Breast epithelium (tissue), 4 donors: ENCODE measurements at regions not wholly inside any gene's neighbourhood (a gene's known extent, or its start where the extent isn't known, plus 50 kb on each side); places are given as distances from the start of the nearest gene placed in this dataset.

ENCODE experiments used
- DNase-seq, 2 donors: peaks; one replicate each; pipeline ENCODE4 v3.0.0-alpha.2; 2019; ENCODE audit warnings: low spot score in 2 of 2
- H3K27ac ChIP-seq, 2 donors: fragments of 200-600 bp; sonication (generic) in 1 of 2; one replicate each; pipeline ENCODE4 v1.5.1; 2016 to 2019; ENCODE audit warnings: mild to moderate bottlenecking in 1 of 2
- H3K27me3 ChIP-seq, 2 donors: fragments of 200-600 bp; sonication (generic) in 1 of 2; one replicate each; pipeline versions ENCODE4 v1.5.1 to v1.6.0; 2017 to 2019; ENCODE audit warnings: control low read depth in 1 of 2, mild to moderate bottlenecking in 1 of 2
- H3K36me3 ChIP-seq: fragments of 200-600 bp; one replicate; pipeline ENCODE4 v1.5.1; 2019
- H3K4me1 ChIP-seq, 2 donors: fragments of 200-600 bp; sonication (generic); one replicate each; pipeline ENCODE4 v1.5.1; 2016 to 2019; ENCODE audit warnings: control low read depth in 1 of 2
- H3K4me3 ChIP-seq, 3 donors: fragments of 200-600 bp; sonication (generic); 1 replicate in 2 of 3; 2 replicates in 1 of 3; pipeline ENCODE4 v1.5.1; 2016 to 2019; ENCODE audit warnings: mild to moderate bottlenecking in 3 of 3, moderate library complexity in 2 of 3
- H3K9me3 ChIP-seq, 2 donors: fragments of 200-600 bp; sonication (generic) in 1 of 2; one replicate each; pipeline ENCODE4 v1.5.1; 2016 to 2019; ENCODE audit warnings: control low read depth in 1 of 2
- CTCF ChIP-seq, 3 donors: fragments of 450-650 bp; IDR thresholded peaks; one replicate each; pipeline ENCODE4 v1.5.1; 2016 to 2017; ENCODE audit warnings: antibody characterized with exemption in 3 of 3, mild to moderate bottlenecking in 3 of 3, moderate library complexity in 3 of 3
- POLR2A ChIP-seq: fragments of 450-650 bp; IDR thresholded peaks from one replicate; pipeline ENCODE4 v1.6.1; 2016; ENCODE audit warnings: antibody characterized with exemption, mild to moderate bottlenecking, moderate library complexity
- POLR2AphosphoS5 ChIP-seq, 3 donors: sonication (generic); formaldehyde crosslinking; IDR thresholded peaks; one replicate each; pipeline ENCODE4 v1.6.1; 2017; ENCODE audit warnings: antibody characterized with exemption in 3 of 3
- intact Hi-C: fragments of 100-400 bp; cut with DNase I; formaldehyde crosslinking; loops from one replicate; pipeline ENCODE4 v1.15.1; 2023; ENCODE audit warnings: low total_unique reads

DNA sequence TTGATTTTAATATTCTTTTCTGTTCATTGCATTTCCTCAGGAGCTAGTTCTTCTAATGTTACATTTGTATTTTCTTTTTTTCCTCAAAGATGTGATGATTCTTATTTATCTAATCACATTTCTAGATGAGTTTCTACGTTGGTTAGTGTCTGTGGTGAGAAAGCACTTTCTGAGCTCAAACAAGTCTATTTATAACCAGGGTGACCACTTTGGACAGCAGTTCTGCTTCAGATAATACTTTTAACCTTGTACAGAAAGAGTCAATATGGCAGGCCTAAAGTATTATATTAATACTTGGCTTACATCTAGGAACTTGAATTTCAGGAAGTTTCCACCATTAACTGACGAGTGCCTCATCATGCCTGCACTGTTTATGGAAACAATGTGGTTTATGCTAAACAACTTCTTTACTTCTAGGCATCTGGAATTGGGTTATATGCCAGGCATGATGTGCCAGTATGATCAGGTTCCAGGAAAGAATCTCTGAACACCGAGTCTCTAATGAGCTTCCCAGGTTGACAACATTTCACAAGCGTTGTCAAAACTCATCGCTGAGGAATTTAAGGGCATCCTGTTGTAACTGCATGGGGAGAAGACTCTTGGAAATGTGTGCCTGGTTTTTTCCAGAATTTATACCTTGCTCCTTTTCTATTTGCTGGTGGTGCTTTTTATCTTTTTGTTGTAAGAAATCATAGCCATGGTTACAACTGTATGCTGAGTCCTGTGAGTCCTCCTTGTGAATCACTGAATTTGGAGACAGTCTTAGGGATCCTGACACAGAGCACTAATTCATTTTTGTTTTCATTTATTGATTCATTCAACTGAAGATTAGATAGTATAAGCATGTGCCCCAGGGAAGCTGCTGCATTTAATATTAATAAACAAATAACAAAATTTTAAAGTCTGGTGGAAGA, 344.4 kb upstream of the PCDH9 start:
- DNase-seq, result no peak
- intact Hi-C loops, result no loop called here
- no peak overlapping the region for H3K27ac ChIP-seq
- no peaks in the 10 kb centered on the region for H3K9me3 ChIP-seq
- H3K4me3 ChIP-seq, result no peak overlapping the region
- no peaks in the 10 kb centered on the region for H3K36me3 ChIP-seq
- no peaks in the 10 kb centered on the region for H3K4me1 ChIP-seq
- H3K27me3 ChIP-seq, result no peaks in the 10 kb centered on the region
- TF ChIP-seq CTCF (IDR thresholded peaks at IDR 0.05) (no peak), POLR2AphosphoS5 (IDR thresholded peaks at IDR 0.05) (no peak), POLR2A (no peak)

DNA sequence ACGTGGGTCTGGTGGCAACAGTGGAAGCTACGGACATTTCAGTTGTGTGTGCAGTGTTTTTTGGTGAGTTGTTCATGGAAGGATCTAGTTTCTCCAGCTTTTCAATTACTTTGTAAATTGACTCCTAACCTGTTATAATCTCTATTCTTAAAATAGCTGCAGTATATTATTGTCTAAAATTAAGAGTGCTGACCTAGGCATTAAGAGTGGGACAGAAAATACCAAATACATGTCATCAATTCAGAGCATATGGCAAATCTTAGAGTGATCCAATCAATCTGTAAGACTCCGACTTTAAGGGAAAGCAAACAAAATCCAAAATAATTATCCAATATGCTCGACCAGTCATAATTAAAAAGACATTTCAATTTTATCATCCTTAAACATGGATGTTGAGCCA, 338.1 kb upstream of the PCDH9 start:
- H3K4me3 ChIP-seq, result no peak overlapping the region
- TF ChIP-seq POLR2AphosphoS5 (IDR thresholded peaks at IDR 0.05) (no peak), POLR2A (no peak), CTCF (IDR thresholded peaks at IDR 0.05) (no peak)
- H3K4me1 ChIP-seq, result no peaks in the 10 kb centered on the region
- intact Hi-C loops, result no loop called here
- H3K36me3 ChIP-seq, result no peaks in the 10 kb centered on the region
- no peaks in the 10 kb centered on the region for H3K9me3 ChIP-seq
- no peak overlapping the region for H3K27ac ChIP-seq
- H3K27me3 ChIP-seq, result no peaks in the 10 kb centered on the region
- no peak for DNase-seq

GRCh38 chr13:67557642-67558241, 327.6 kb upstream of the PCDH9 start:
- H3K9me3 ChIP-seq, result peaks cover 0 to 14% of the 10 kb centered on the region in 2 donors
- no peaks in the 10 kb centered on the region for H3K27me3 ChIP-seq
- H3K27ac ChIP-seq, result no peak overlapping the region
- no peaks in the 10 kb centered on the region for H3K4me1 ChIP-seq
- no peaks in the 10 kb centered on the region for H3K36me3 ChIP-seq
- H3K4me3 ChIP-seq, result no peak overlapping the region
- intact Hi-C loops, result no loop called here
- DNase-seq, result no peak
- TF ChIP-seq POLR2AphosphoS5 (IDR thresholded peaks at IDR 0.05) (no peak), CTCF (IDR thresholded peaks at IDR 0.05) (no peak), POLR2A (no peak)

DNA sequence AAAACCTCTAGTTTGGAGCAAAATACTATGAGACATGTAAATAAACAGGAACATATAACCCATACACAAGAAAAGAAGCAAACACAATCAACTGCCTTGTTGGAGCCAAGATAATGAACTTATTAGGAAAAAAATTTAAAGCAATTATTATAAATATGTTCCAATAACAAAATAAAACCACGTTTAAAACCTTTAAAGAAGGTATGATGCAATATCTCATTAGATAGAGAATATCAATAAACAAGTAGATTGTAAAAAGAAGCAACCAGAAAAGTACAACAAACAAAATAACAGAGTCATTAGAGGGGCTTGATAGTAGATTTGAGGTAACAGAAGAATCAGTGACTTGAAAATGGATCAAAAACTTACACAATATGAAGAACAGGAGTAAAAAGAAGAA, 327.0 kb upstream of the PCDH9 start:
- TF ChIP-seq CTCF (IDR thresholded peaks at IDR 0.05) (no peak), POLR2AphosphoS5 (IDR thresholded peaks at IDR 0.05) (no peak), POLR2A (no peak)
- peaks cover 0 to 14% of the 10 kb centered on the region in 2 donors for H3K9me3 ChIP-seq
- no peaks in the 10 kb centered on the region for H3K27me3 ChIP-seq
- no peak for DNase-seq
- no peak overlapping the region for H3K27ac ChIP-seq
- no peaks in the 10 kb centered on the region for H3K4me1 ChIP-seq
- intact Hi-C loops, result no loop called here
- no peak overlapping the region for H3K4me3 ChIP-seq
- no peaks in the 10 kb centered on the region for H3K36me3 ChIP-seq
